ENCODE measurements at regions not wholly inside any gene's neighbourhood (a gene's known extent, or its start where the extent isn't known, plus 50 kb on each side); places are given as distances from the start of the nearest gene placed in this dataset.

- no peak for DNase-seq (ENCODE audit: low spot score)
- Histone ChIP-seq H3K36me3 (ENCODE audit: control insufficient read depth in 4 of 4, insufficient read depth in 3 of 4, low read depth in 1 of 4, low read length in 3 of 4) (no peaks in the 10 kb centered on the region), H3K27me3 (ENCODE audit: control insufficient read depth in 4 of 4, insufficient read depth in 4 of 4, low read length in 3 of 4) (no peaks in the 10 kb centered on the region), H3K4me3 (ENCODE audit: low read depth in 1 of 3, low read length in 3 of 3) (no peak overlapping the region), H3K9me3 (ENCODE audit: control insufficient read depth in 4 of 4, low read length in 3 of 4) (no peaks in the 10 kb centered on the region), H3K27ac (ENCODE audit: low read depth in 1 of 2, low read length in 2 of 2) (no peak overlapping the region), H3K9ac (ENCODE audit: low read depth in 1 of 2, low read length in 2 of 2) (no peak overlapping the region), H3K4me1 (ENCODE audit: control insufficient read depth in 4 of 4, insufficient read depth in 4 of 4, low read length in 3 of 4) (no peaks in the 10 kb centered on the region)
- TF ChIP-seq HNF4A (conservative IDR thresholded peaks at IDR 0.05), result no peak
- no peak for TF ChIP-seq SP1 (IDR thresholded peaks at IDR 0.05)
- no peak for TF ChIP-seq ATF3 (IDR thresholded peaks at IDR 0.05)
- TF ChIP-seq RAD21 (IDR thresholded peaks at IDR 0.05), result peak; percentile 13 to 42
- TF ChIP-seq NR2F2 (IDR thresholded peaks at IDR 0.05), result peak; percentile 34
- 70% methylated on average over 1 of the region's 1 CpG for WGBS
These were observed 487.2 kb upstream of the KLF4 start for GRCh38 chr9:107976767-107977166.

DNA sequence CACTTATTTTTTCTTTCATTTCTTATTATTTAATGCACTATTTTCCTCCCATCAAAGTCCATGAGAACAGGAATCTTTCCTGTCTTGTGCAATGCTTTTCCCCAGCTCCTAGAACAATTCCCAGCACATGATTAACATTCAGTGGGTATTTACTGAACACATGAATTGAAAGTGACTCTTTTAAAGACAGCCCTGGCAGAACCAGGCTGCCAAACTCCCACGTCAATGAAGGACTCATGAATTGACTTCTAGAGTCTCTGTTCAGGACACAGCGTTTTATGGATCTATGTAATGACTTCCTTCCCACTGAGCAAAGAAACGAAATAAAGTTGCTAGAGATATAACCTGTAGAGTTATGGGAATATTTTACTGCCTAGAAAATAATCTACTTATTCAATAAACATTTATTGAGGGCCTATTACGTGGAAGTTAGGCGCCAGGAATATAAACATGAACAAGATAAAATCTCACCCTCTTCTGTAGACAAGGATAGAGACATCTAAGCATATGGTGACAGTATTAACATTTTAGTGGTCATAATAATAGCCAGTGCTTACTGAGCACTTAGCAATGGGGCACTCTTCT, 485.9 kb upstream of the KLF4 start:
- Histone ChIP-seq H3K9me3 (ENCODE audit: control insufficient read depth in 4 of 4, low read length in 3 of 4) (no peaks in the 10 kb centered on the region), H3K27ac (ENCODE audit: low read depth in 1 of 2, low read length in 2 of 2) (no peak overlapping the region)
- DNase-seq (ENCODE audit: low spot score), result no peak

DNA sequence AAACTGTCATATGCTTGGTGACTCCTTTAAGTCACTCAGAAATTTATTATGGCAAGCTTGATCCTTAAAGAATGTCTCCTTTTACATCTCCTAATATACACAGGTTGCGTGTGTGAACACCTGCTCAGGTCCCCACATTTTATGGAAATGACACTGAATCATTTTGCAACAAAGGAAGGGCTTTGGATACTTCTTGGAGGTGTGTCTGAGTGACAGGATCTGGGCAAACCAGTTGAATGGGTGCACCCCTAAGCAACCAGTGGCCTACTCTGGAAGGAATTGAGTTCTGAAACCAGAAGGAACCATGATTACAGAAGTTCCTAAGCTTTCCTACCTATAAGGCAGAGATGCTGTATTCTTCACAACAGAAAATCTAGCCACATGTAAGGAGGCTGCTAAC, 483.9 kb upstream of the KLF4 start:
- WGBS, result 93% methylated on average over 1 of the region's 1 CpG
- no peak for DNase-seq (ENCODE audit: low spot score)
- no peaks in the 10 kb centered on the region for H3K27me3 ChIP-seq (ENCODE audit: control insufficient read depth in 4 of 4, insufficient read depth in 4 of 4, low read length in 3 of 4)
- H3K36me3 ChIP-seq (ENCODE audit: control insufficient read depth in 4 of 4, insufficient read depth in 3 of 4, low read depth in 1 of 4, low read length in 3 of 4), result no peaks in the 10 kb centered on the region
- H3K9ac ChIP-seq (ENCODE audit: low read depth in 1 of 2, low read length in 2 of 2), result no peak overlapping the region
- H3K4me1 ChIP-seq (ENCODE audit: control insufficient read depth in 4 of 4, insufficient read depth in 4 of 4, low read length in 3 of 4), result no peaks in the 10 kb centered on the region
- no peaks in the 10 kb centered on the region for H3K9me3 ChIP-seq (ENCODE audit: control insufficient read depth in 4 of 4, low read length in 3 of 4)
- H3K27ac ChIP-seq (ENCODE audit: low read depth in 1 of 2, low read length in 2 of 2), result no peak overlapping the region
- H3K4me3 ChIP-seq (ENCODE audit: low read depth in 1 of 3, low read length in 3 of 3), result no peak overlapping the region
- TF ChIP-seq REST (IDR thresholded peaks at IDR 0.05) (no peak), FOXA2 (IDR thresholded peaks at IDR 0.05) (no peak), SP1 (IDR thresholded peaks at IDR 0.05) (no peak), MAX (IDR thresholded peaks at IDR 0.05) (no peak), RAD21 (IDR thresholded peaks at IDR 0.05) (no peak), HNF4G (IDR thresholded peaks at IDR 0.05) (no peak), HNF4A (conservative IDR thresholded peaks at IDR 0.05) (no peak), RXRA (IDR thresholded peaks at IDR 0.05) (no peak)

More for the DNA sequence above, 485.9 kb upstream of the KLF4 start:
- H3K27me3 ChIP-seq (ENCODE audit: control insufficient read depth in 4 of 4, insufficient read depth in 4 of 4, low read length in 3 of 4), result no peaks in the 10 kb centered on the region
- no peaks in the 10 kb centered on the region for H3K4me1 ChIP-seq (ENCODE audit: control insufficient read depth in 4 of 4, insufficient read depth in 4 of 4, low read length in 3 of 4)
- 76% methylated on average over 5 of the region's 5 CpGs for WGBS
- H3K4me3 ChIP-seq (ENCODE audit: low read depth in 1 of 3, low read length in 3 of 3), result no peak overlapping the region
- no peak overlapping the region for H3K9ac ChIP-seq (ENCODE audit: low read depth in 1 of 2, low read length in 2 of 2)
- no peaks in the 10 kb centered on the region for H3K36me3 ChIP-seq (ENCODE audit: control insufficient read depth in 4 of 4, insufficient read depth in 3 of 4, low read depth in 1 of 4, low read length in 3 of 4)
- TF ChIP-seq JUND (IDR thresholded peaks at IDR 0.05) (no peak), YY1 (IDR thresholded peaks at IDR 0.05) (no peak), MAX (IDR thresholded peaks at IDR 0.05) (no peak), NR2F2 (IDR thresholded peaks at IDR 0.05) (no peak), FOXA1 (IDR thresholded peaks at IDR 0.05) (no peak), EGR1 (IDR thresholded peaks at IDR 0.05; ENCODE audit: low read depth in 2 of 2) (no peak), HNF4G (IDR thresholded peaks at IDR 0.05) (no peak), RAD21 (IDR thresholded peaks at IDR 0.05) (no peak), SP1 (IDR thresholded peaks at IDR 0.05) (no peak), FOXA2 (IDR thresholded peaks at IDR 0.05) (no peak), RXRA (IDR thresholded peaks at IDR 0.05) (no peak)
- TF ChIP-seq, protein P1, sequence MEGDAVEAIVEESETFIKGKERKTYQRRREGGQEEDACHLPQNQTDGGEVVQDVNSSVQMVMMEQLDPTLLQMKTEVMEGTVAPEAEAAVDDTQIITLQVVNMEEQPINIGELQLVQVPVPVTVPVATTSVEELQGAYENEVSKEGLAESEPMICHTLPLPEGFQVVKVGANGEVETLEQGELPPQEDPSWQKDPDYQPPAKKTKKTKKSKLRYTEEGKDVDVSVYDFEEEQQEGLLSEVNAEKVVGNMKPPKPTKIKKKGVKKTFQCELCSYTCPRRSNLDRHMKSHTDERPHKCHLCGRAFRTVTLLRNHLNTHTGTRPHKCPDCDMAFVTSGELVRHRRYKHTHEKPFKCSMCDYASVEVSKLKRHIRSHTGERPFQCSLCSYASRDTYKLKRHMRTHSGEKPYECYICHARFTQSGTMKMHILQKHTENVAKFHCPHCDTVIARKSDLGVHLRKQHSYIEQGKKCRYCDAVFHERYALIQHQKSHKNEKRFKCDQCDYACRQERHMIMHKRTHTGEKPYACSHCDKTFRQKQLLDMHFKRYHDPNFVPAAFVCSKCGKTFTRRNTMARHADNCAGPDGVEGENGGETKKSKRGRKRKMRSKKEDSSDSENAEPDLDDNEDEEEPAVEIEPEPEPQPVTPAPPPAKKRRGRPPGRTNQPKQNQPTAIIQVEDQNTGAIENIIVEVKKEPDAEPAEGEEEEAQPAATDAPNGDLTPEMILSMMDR (IDR thresholded peaks at IDR 0.05; ENCODE audit: low read depth, low read length, missing input control), result no peak
- TF ChIP-seq, protein P2, sequence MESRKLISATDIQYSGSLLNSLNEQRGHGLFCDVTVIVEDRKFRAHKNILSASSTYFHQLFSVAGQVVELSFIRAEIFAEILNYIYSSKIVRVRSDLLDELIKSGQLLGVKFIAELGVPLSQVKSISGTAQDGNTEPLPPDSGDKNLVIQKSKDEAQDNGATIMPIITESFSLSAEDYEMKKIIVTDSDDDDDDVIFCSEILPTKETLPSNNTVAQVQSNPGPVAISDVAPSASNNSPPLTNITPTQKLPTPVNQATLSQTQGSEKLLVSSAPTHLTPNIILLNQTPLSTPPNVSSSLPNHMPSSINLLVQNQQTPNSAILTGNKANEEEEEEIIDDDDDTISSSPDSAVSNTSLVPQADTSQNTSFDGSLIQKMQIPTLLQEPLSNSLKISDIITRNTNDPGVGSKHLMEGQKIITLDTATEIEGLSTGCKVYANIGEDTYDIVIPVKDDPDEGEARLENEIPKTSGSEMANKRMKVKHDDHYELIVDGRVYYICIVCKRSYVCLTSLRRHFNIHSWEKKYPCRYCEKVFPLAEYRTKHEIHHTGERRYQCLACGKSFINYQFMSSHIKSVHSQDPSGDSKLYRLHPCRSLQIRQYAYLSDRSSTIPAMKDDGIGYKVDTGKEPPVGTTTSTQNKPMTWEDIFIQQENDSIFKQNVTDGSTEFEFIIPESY (IDR thresholded peaks at IDR 0.05), result no peak
